ENCODE measurements at regions not wholly inside any gene's neighbourhood (a gene's known extent, or its start where the extent isn't known, plus 50 kb on each side); places are given as distances from the start of the nearest gene placed in this dataset.

DNA sequence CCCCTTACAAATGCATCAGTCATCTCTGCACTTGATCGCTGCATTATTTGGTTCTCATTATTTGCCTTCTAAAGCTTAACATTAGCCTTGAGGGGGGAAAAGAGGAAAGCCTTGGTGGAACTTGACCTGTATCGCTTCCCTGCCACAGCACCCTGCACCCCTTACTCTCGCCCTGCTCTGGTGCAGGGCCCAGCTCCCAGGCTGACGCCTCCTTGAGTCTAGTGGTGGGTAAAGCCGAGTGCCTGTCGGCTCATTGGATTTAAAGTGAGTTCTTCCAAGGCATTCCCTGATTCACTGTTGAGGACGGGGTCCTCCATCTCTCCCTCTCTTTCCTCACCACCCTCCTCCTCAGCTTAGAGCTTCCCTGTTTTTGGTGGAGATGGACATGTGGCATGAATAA lies 145.0 kb upstream of the GYPC start:
- TF ChIP-seq, protein P1, sequence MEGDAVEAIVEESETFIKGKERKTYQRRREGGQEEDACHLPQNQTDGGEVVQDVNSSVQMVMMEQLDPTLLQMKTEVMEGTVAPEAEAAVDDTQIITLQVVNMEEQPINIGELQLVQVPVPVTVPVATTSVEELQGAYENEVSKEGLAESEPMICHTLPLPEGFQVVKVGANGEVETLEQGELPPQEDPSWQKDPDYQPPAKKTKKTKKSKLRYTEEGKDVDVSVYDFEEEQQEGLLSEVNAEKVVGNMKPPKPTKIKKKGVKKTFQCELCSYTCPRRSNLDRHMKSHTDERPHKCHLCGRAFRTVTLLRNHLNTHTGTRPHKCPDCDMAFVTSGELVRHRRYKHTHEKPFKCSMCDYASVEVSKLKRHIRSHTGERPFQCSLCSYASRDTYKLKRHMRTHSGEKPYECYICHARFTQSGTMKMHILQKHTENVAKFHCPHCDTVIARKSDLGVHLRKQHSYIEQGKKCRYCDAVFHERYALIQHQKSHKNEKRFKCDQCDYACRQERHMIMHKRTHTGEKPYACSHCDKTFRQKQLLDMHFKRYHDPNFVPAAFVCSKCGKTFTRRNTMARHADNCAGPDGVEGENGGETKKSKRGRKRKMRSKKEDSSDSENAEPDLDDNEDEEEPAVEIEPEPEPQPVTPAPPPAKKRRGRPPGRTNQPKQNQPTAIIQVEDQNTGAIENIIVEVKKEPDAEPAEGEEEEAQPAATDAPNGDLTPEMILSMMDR (IDR thresholded peaks at IDR 0.05 in 8 of 11, conservative IDR thresholded peaks at IDR 0.05 in 3 of 11): no peak
- TF ChIP-seq POLR2AphosphoS5 (IDR thresholded peaks at IDR 0.05): no peak

Data from spleen (tissue), 7 donors.